SK-N-SH treated with all-trans-retinoic acid at 6 μM for 48 hours (cell line): ENCODE measurements at regions not wholly inside any gene's neighbourhood (a gene's known extent, or its start where the extent isn't known, plus 50 kb on each side); places are given as distances from the start of the nearest gene placed in this dataset.

Source experiments
- ATAC-seq: fragments of 200-7000 bp; cut with Tn5 transposase; 3 replicates; pipeline ENCODE4 v1.9.1; 2020; ENCODE audit warnings: mild to moderate bottlenecking, moderate library complexity
- BACH2 ChIP-seq: fragments of 250-450 bp; sonication (Bioruptor Pico); IDR thresholded peaks from 2 replicates; pipeline ENCODE4 v1.9.0; 2021; ENCODE audit warnings: mild to moderate bottlenecking, borderline replicate concordance
- CSDC2 ChIP-seq: fragments of 250-450 bp; sonication (Bioruptor Pico); IDR thresholded peaks from 2 replicates; pipeline ENCODE4 v1.5.0; 2020; ENCODE audit warnings: mild to moderate bottlenecking, moderate library complexity
- ESRRG ChIP-seq: fragments of 250-450 bp; sonication (Bioruptor Pico); IDR thresholded peaks from 2 replicates; pipeline ENCODE4 v1.6.1; 2021; ENCODE audit warnings: mild to moderate bottlenecking
- GLIS3 ChIP-seq: fragments of 250-450 bp; sonication (Bioruptor Pico); IDR thresholded peaks from 2 replicates; pipeline ENCODE4 v1.5.0; 2020; ENCODE audit warnings: mild to moderate bottlenecking, moderate library complexity
- ISL1 ChIP-seq: fragments of 250-450 bp; sonication (Bioruptor Pico); IDR thresholded peaks from 2 replicates; pipeline ENCODE4 v2.1.2; 2022; ENCODE audit warnings: mild to moderate bottlenecking, moderate library complexity
- OSR1 ChIP-seq: fragments of 250-450 bp; sonication (Bioruptor Pico); IDR thresholded peaks from 2 replicates; pipeline ENCODE4 v1.8.0; 2022; ENCODE audit warnings: moderate library complexity, mild to moderate bottlenecking, inconsistent platforms
- PATZ1 ChIP-seq: fragments of 250-450 bp; sonication (Bioruptor Pico); IDR thresholded peaks from 2 replicates; pipeline ENCODE4 v1.8.0; 2020; ENCODE audit warnings: mild to moderate bottlenecking, moderate library complexity, borderline replicate concordance
- RARB ChIP-seq: fragments of 250-450 bp; sonication (Bioruptor Pico); IDR thresholded peaks from 2 replicates; pipeline ENCODE4 v1.8.0; 2021; ENCODE audit warnings: mild to moderate bottlenecking, moderate library complexity
- SNAI2 ChIP-seq: fragments of 250-450 bp; sonication (Bioruptor Pico); IDR thresholded peaks from 2 replicates; pipeline ENCODE4 v1.5.0; 2020; ENCODE audit warnings: mild to moderate bottlenecking, moderate library complexity
- TCF4 ChIP-seq: fragments of 250-450 bp; sonication (Bioruptor Pico); IDR thresholded peaks from 2 replicates; pipeline ENCODE4 v1.8.0; 2021; ENCODE audit warnings: mild to moderate bottlenecking, moderate library complexity, borderline replicate concordance
- TOX ChIP-seq: fragments of 250-450 bp; sonication (Bioruptor Pico); IDR thresholded peaks from 2 replicates; pipeline ENCODE4 v1.8.0; 2021; ENCODE audit warnings: mild to moderate bottlenecking, moderate library complexity, borderline replicate concordance
- ZC3H10 ChIP-seq: fragments of 250-450 bp; sonication (Bioruptor Pico); IDR thresholded peaks from 2 replicates; pipeline ENCODE4 v1.5.1; 2021; ENCODE audit warnings: mild to moderate bottlenecking, moderate library complexity
- ZFP3 ChIP-seq: fragments of 250-450 bp; sonication (Bioruptor Pico); IDR thresholded peaks from 2 replicates; pipeline ENCODE4 v1.5.0; 2020; ENCODE audit warnings: mild to moderate bottlenecking, moderate library complexity
- ZFP30 ChIP-seq: fragments of 450-650 bp; formaldehyde crosslinking; IDR thresholded peaks from 2 replicates; pipeline ENCODE4 v1.5.0; 2022; ENCODE audit warnings: mild to moderate bottlenecking, moderate library complexity
- ZNF565 ChIP-seq: fragments of 450-650 bp; formaldehyde crosslinking; conservative IDR thresholded peaks from 2 replicates; pipeline ENCODE4 v1.5.0; 2020; ENCODE audit warnings: low read depth, mild to moderate bottlenecking, moderate library complexity
- ZNF70 ChIP-seq: fragments of 450-650 bp; formaldehyde crosslinking; IDR thresholded peaks from 2 replicates; pipeline ENCODE4 v1.5.0; 2020; ENCODE audit warnings: mild to moderate bottlenecking, moderate library complexity
- ZNF8 ChIP-seq: fragments of 450-650 bp; formaldehyde crosslinking; IDR thresholded peaks from 2 replicates; pipeline ENCODE4 v1.5.0; 2020; ENCODE audit warnings: mild to moderate bottlenecking, moderate library complexity
- TF ChIP-seq, protein P1 (sequence below): fragments of 250-450 bp; sonication (Bioruptor Pico); IDR thresholded peaks from 2 replicates; pipeline ENCODE4 v1.5.0; 2020; ENCODE audit warnings: mild to moderate bottlenecking, moderate library complexity
- TF ChIP-seq, protein P2 (sequence below): fragments of 250-450 bp; sonication (Bioruptor Pico); IDR thresholded peaks from 2 replicates; pipeline ENCODE4 v1.5.1; 2021; ENCODE audit warnings: mild to moderate bottlenecking, moderate library complexity
- TF ChIP-seq, protein P3 (sequence below): fragments of 250-450 bp; sonication (Bioruptor Pico); IDR thresholded peaks from 2 replicates; pipeline ENCODE4 v1.8.0; 2021; ENCODE audit warnings: low read depth, mild to moderate bottlenecking, moderate library complexity, borderline replicate concordance

- no peak for TF ChIP-seq TCF4
- TF ChIP-seq ZFP30 (CRISPR knock-in tag) = no peak
- TF ChIP-seq TOX (CRISPR knock-in tag) = no peak
- TF ChIP-seq RARB = no peak
- no peak for TF ChIP-seq ZC3H10
- ATAC-seq = no peak
These were observed 1194.5 kb downstream of the UQCRFS1 start for GRCh38 chr19:28018499-28018898.

- TF ChIP-seq ZNF70 (CRISPR knock-in tag) = no peak
- no peak for TF ChIP-seq PATZ1 (CRISPR knock-in tag)
- TF ChIP-seq GLIS3 = no peak
- no peak for TF ChIP-seq RARB
- no peak for ATAC-seq
These were observed 1198.1 kb downstream of the UQCRFS1 start for GRCh38 chr19:28014615-28015405.

DNA sequence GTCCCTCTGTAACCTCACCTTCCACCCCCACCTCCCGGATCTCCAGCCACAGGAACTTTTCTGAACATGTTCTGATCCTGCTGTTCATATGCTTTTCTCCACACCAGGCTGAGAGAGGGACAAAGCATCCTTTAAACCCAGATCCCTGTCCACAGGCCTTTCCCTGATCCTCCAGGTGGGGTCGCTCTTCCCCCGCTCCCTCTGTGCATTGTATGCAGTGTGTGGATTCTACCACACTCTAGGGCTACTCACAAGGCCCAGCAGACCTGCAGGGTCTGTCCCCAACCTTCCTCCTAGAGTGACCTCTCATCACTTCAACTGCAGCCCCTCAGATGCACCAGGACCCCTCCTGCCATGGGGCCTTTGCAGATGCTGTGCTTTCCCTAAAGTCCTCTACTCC lies 1200.6 kb downstream of the UQCRFS1 start:
- no peak for ATAC-seq
- TF ChIP-seq ZNF8 (CRISPR knock-in tag) (no peak), CSDC2 (CRISPR knock-in tag) (no peak), ZNF565 (CRISPR knock-in tag) (no peak), TOX (CRISPR knock-in tag) (no peak), ZNF70 (CRISPR knock-in tag) (no peak), PATZ1 (CRISPR knock-in tag) (no peak), RARB (no peak), ESRRG (CRISPR knock-in tag) (no peak), BACH2 (CRISPR knock-in tag) (no peak), ZFP3 (CRISPR knock-in tag) (no peak), SNAI2 (CRISPR knock-in tag) (no peak), OSR1 (CRISPR knock-in tag) (no peak), ISL1 (CRISPR knock-in tag) (no peak), ZFP30 (CRISPR knock-in tag) (no peak), GLIS3 (no peak), TCF4 (no peak)
- TF ChIP-seq, protein P1, sequence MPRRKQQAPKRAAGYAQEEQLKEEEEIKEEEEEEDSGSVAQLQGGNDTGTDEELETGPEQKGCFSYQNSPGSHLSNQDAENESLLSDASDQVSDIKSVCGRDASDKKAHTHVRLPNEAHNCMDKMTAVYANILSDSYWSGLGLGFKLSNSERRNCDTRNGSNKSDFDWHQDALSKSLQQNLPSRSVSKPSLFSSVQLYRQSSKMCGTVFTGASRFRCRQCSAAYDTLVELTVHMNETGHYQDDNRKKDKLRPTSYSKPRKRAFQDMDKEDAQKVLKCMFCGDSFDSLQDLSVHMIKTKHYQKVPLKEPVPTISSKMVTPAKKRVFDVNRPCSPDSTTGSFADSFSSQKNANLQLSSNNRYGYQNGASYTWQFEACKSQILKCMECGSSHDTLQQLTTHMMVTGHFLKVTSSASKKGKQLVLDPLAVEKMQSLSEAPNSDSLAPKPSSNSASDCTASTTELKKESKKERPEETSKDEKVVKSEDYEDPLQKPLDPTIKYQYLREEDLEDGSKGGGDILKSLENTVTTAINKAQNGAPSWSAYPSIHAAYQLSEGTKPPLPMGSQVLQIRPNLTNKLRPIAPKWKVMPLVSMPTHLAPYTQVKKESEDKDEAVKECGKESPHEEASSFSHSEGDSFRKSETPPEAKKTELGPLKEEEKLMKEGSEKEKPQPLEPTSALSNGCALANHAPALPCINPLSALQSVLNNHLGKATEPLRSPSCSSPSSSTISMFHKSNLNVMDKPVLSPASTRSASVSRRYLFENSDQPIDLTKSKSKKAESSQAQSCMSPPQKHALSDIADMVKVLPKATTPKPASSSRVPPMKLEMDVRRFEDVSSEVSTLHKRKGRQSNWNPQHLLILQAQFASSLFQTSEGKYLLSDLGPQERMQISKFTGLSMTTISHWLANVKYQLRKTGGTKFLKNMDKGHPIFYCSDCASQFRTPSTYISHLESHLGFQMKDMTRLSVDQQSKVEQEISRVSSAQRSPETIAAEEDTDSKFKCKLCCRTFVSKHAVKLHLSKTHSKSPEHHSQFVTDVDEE (CRISPR knock-in tag) = no peak
- TF ChIP-seq, protein P2, sequence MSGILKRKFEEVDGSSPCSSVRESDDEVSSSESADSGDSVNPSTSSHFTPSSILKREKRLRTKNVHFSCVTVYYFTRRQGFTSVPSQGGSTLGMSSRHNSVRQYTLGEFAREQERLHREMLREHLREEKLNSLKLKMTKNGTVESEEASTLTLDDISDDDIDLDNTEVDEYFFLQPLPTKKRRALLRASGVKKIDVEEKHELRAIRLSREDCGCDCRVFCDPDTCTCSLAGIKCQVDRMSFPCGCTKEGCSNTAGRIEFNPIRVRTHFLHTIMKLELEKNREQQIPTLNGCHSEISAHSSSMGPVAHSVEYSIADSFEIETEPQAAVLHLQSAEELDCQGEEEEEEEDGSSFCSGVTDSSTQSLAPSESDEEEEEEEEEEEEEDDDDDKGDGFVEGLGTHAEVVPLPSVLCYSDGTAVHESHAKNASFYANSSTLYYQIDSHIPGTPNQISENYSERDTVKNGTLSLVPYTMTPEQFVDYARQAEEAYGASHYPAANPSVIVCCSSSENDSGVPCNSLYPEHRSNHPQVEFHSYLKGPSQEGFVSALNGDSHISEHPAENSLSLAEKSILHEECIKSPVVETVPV (CRISPR knock-in tag) = no peak
- TF ChIP-seq, protein P3, sequence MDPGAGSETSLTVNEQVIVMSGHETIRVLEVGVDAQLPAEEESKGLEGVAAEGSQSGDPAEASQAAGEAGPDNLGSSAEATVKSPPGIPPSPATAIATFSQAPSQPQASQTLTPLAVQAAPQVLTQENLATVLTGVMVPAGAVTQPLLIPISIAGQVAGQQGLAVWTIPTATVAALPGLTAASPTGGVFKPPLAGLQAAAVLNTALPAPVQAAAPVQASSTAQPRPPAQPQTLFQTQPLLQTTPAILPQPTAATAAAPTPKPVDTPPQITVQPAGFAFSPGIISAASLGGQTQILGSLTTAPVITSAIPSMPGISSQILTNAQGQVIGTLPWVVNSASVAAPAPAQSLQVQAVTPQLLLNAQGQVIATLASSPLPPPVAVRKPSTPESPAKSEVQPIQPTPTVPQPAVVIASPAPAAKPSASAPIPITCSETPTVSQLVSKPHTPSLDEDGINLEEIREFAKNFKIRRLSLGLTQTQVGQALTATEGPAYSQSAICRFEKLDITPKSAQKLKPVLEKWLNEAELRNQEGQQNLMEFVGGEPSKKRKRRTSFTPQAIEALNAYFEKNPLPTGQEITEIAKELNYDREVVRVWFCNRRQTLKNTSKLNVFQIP (CRISPR knock-in tag) = no peak
- TF ChIP-seq, all 23 proteins: peak for 0
